ENCODE measurements at regions not wholly inside any gene's neighbourhood (a gene's known extent, or its start where the extent isn't known, plus 50 kb on each side); places are given as distances from the start of the nearest gene placed in this dataset.
"Not testable (repeated sequence)": the region's sequence is repeated elsewhere in the genome, so short reads cannot be mapped to it uniquely, and the experiment has no call there.

- DNase-seq (ENCODE audit: low read depth), result no peak
These were observed 77.8 kb upstream of the TAB2 start for GRCh38 chr6:149239573-149240209.

- no peak for DNase-seq (ENCODE audit: low read depth)
These were observed 74.6 kb upstream of the TAB2 start for GRCh38 chr6:149242883-149243282.

DNA sequence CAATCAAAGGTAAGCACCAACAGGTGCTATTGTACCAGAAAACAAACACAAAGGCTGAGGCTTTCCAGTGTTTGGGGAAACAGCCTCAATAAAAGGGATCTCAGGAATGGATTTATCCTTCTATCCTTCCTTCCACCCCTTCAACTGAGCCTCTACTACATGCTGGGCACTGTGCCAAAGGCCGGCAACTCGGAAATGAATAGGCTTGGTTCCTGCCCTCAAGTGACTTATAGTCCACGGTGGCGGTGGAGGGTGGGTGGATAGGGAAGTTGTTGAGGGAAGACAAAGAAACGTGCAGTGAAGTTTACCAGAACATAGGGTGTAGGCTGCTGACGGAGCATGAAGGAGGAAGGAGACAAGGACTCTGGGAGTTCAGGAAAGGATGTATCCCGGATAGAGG lies 73.4 kb upstream of the TAB2 start:
- no peak for DNase-seq (ENCODE audit: low read depth)

- DNase-seq (ENCODE audit: low read depth), result no peak
These were observed 70.7 kb upstream of the TAB2 start for GRCh38 chr6:149246691-149247384.

- DNase-seq (ENCODE audit: low read depth), result no peak
These were observed 70.1 kb upstream of the TAB2 start for GRCh38 chr6:149247385-149247763.

DNA sequence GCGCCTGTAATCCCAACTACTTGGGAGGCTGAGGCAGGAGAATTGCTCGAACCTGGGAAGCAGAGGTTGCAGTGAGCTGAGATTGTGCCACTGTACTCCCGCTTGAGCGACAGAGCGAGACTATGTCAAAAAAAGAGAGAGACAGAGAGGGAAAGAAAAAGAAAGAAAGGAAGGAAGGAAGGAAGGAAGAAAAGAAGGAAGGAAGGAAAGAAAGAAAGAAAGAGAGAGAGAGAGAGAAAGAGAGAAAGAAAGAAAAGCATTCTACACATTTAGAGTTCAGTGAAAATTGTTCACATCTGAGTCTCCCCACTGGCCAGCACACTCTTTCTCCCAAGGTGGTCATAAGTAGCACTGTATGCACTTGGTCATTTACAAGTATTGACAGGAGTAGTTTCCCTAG lies 69.2 kb upstream of the TAB2 start:
- DNase-seq (ENCODE audit: low read depth), result not testable (repeated sequence)

DNA sequence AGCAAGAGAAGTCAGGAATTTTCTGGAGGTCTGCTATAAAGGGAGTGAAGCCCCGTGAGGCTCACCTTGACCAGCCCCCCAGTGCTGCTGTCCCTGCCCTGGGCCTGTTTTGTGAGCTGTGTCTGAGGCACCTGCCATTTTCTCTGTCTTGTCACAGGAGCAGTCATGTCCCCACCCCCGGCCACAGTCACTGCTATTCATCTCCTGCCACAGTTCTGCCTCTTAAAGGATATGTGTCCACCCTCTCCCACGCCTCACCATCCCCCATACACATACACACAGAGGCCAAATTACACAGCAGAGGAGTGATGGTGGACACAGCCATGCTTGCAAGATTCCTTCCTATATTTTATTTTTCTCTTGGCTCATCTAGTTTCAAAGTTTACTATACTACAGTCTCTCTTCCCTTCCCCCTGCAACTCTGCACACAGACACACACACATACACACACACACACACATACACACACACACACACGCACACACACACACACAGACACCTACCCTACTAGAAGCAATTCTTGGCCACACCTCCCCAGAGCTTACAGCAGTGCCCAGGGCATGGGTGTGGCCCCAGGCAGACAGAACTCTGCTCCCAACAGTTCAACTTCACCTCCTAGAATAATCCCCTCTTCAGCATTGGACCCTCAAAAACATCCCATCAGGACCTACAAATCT lies 68.7 kb upstream of the TAB2 start:
- DNase-seq (ENCODE audit: low read depth), result no peak

GRCh38 chr6:149249370-149250357 lies 67.8 kb upstream of the TAB2 start:
- DNase-seq (ENCODE audit: low read depth), result no peak

DNA sequence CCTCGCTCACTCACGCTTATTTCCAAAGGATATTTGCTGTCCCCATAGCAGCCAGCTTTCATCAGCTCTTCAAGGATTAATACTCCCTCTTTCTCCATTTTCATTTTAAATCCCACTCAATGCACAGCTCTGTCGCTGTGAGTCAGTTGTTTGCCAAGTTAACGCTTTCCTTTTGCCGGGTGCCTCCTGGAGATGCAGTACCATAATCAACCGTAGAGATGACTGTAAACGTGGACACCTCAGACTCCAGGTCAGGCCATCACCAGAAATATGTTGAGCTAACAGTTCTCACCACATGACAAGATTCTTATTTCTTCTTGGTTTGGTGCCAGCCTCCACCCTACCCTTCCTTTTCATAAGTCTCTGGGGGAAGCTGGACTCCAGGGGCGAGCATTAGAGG lies 66.6 kb upstream of the TAB2 start:
- no peak for DNase-seq (ENCODE audit: low read depth)

GRCh38 chr6:149252622-149253021 lies 64.9 kb upstream of the TAB2 start:
- no peak for DNase-seq (ENCODE audit: low read depth)

- DNase-seq (ENCODE audit: low read depth), result no peak
These were observed 63.3 kb upstream of the TAB2 start for GRCh38 chr6:149254253-149254652.

DNA sequence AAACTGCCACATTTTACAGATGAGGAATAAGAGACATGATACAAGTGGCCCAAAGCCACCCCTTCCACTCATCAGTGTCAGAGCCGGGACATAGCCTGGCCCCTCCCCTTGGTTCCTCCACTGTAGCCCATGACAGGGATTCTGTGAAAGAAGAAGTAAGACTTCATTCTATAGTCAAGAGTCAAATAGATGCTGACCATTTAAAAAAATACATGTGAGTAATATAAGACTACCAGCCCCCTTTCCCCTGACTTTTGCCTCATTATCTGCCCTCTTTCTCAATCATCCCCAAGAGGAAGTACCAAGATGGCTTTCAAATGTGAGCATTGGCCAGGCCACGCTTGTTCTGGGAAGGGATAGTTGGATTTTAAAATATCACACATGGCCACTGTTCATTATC lies 57.8 kb upstream of the TAB2 start:
- no peak for DNase-seq (ENCODE audit: low read depth)

DNA sequence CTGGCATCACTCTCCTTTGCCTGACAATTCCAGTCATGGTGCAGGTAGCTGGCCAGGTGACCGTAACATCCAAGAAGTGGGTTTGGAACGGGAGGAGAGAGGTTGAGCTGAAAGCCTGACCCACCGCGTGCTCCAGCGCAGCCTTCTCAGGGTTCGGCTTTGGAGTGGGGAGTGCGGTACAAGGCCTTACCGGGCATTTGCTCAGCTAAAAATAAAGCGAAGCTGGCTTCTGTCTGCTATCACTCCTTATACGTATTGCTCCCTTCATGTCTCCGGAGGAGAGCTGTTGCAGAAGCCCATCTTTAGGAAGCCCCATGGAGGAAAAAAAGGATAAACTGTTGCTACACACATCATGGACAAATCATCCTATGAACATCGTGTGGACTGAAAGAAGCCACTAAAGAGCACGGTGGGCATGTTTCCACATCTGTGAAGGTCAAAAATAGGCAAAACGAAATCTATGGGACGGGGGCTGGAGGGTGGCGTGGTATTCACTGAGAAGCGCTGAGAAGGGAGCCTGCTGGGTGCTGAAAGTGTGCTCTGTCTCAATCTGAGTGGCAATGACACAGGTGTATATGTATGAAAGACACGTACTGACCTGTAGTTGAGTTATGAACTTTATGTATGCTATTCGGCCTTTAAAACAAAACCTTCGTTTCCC lies 57.2 kb upstream of the TAB2 start:
- no peak for DNase-seq (ENCODE audit: low read depth)

GRCh38 chr6:149261364-149262040 lies 56.0 kb upstream of the TAB2 start:
- DNase-seq (ENCODE audit: low read depth), result no peak

DNA sequence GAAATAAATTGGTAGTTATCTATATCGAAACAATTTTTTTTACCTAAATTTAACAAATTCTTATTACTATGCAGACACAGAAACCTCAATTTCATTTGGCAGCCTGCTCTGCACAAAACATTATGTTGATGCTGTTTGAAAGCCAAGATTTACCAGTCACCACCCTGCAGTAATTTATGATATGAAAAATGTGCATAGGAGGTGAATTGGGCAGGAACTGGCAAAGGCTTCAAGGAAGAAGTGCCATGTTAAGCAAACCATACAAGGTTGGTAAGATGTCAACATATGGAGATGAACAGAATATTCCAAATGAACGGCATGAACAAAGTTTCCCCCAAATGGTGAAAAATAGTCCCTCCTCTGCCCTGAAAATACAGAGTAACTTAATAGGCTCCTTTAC lies 54.2 kb upstream of the TAB2 start:
- no peak for DNase-seq (ENCODE audit: low read depth)

DNA sequence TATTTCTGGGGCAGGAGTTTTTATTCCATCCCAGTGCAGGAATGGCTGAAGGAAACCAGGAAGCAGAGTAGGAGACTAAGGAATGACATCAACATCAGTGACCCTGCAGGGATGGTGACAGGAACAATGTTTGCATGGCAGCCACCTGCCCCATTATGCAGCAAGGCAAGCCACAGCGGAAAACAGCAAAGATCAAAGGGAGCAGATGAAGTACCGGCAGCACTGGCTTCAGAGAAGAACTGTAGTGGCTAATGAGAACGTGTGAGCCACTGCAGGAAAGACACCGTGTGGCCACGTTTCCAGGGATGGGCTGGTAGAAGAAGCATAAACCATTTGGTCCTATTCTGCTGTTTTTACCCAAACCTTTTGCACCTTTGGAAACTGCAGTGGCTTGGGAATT lies 52.9 kb upstream of the TAB2 start:
- DNase-seq (ENCODE audit: low read depth), result peak; percentile 15

GRCh38 chr6:149265945-149266344 lies 51.6 kb upstream of the TAB2 start:
- DNase-seq (ENCODE audit: low read depth), result no peak

- DNase-seq (ENCODE audit: low read depth), result no peak
These were observed 50.9 kb upstream of the TAB2 start for GRCh38 chr6:149266659-149267058.

DNA sequence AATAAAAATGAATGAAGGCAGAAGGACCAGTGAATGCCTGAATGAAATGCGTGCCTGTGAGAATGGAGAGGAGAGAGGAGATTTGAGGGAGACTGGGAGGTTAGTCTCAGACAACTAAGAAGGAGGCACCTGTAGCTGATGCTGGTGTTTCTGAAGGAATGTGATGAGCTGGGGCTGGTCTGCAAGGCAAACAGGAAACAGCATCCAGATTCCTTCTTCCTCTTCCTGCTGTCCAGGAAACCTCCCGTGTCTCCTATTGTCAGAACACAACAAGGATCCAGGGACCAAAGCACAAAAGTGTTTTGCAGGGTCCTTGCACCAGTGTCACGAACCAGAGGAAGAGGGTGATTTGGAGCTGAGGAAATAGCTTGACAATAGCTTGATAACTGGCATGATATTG lies 50.4 kb upstream of the TAB2 start:
- DNase-seq (ENCODE audit: low read depth), result no peak

DNA sequence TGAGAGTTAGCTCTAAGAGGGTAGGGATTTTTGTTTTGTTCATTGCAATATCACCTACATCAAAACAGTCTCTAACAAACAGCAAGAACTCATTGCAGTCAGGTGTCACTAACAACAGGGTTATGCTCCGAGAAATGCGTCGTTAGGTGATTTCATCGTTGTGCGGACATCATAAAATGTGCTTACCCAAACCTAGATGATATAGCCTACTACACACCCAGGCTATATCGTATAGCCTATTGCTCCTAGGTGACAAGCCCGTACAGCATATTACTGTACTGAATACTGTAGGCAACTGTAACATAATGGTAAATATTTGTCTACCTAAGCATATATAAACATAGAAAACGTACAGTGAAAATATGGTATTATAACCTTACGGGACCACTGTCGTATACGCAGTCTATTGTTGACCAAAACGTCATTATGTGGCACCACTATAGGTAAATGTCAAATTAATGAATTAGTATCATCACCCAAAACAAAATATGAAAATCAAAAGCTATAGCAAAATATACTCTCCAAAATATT lies 49.9 kb upstream of the TAB2 start:
- DNase-seq (ENCODE audit: low read depth), result no peak

Measured in activated T-cell treated with anti-CD3 and anti-CD28 coated beads for 1 hour (primary cell).